ENCODE measurements at regions not wholly inside any gene's neighbourhood (a gene's known extent, or its start where the extent isn't known, plus 50 kb on each side); places are given as distances from the start of the nearest gene placed in this dataset.

- no peak overlapping the region for H4K5ac ChIP-seq (ENCODE audit: low read depth, low read length)
- no peak overlapping the region for H2BK15ac ChIP-seq (ENCODE audit: low read depth, low read length)
- H3K4ac ChIP-seq (ENCODE audit: low read depth, low read length) = no peak overlapping the region
- H2AFZ ChIP-seq (replicated peaks; ENCODE audit: low read length, poor library complexity) = no peak overlapping the region
- H3K18ac ChIP-seq (ENCODE audit: low read depth, low read length) = no peak overlapping the region
- H3K27me3 ChIP-seq (ENCODE audit: control insufficient read depth, insufficient read depth, low read length) = no peaks in the 10 kb centered on the region
- peaks cover 27% of the 10 kb centered on the region for H3K9me3 ChIP-seq (ENCODE audit: control insufficient read depth, insufficient read depth, low read length)
- DNase-seq (no peak), ATAC-seq (ENCODE audit: low read depth) (no peak)
- H3K27ac ChIP-seq (ENCODE audit: insufficient read depth, low read length) = no peak overlapping the region
- no peak overlapping the region for H3K4me3 ChIP-seq (ENCODE audit: insufficient read depth, low read depth, low read length)
- no peak overlapping the region for H2BK5ac ChIP-seq (ENCODE audit: low read depth, low read length, poor library complexity, severe bottlenecking)
- no peaks in the 10 kb centered on the region for H3K9me1 ChIP-seq (ENCODE audit: insufficient read depth, low read length)
- no peak overlapping the region for H3K23ac ChIP-seq (ENCODE audit: low read depth, low read length)
- H2BK120ac ChIP-seq (ENCODE audit: low read depth, low read length) = no peak overlapping the region
- no peak overlapping the region for H3K56ac ChIP-seq (ENCODE audit: extremely low read depth, insufficient read depth, low read length)
- TF ChIP-seq NFE2L2 (IDR thresholded peaks at IDR 0.05; ENCODE audit: low read depth, low read length) = no peak
- no peak for TF ChIP-seq MAFK (IDR thresholded peaks at IDR 0.05; ENCODE audit: low read depth, low read length)
- H2AK5ac ChIP-seq (ENCODE audit: low read depth, low read length) = no peak overlapping the region
- dilution Hi-C loops (cut with HindIII; ENCODE audit: low sequenced_read_pairs, unreplicated experiment) = no loop called here
- H3K4me2 ChIP-seq (ENCODE audit: low read depth, low read length) = no peak overlapping the region
- H2AK9ac ChIP-seq (replicated peaks; ENCODE audit: low read depth, low read length, poor library complexity) = no peak overlapping the region
- H3K9ac ChIP-seq (ENCODE audit: low read depth, low read length) = no peak overlapping the region
- H3K14ac ChIP-seq (replicated peaks; ENCODE audit: low read depth, low read length) = no peak overlapping the region
- WGBS, 2 experiments (ENCODE audit: extremely low coverage in 2 of 2, insufficient read length in 1 of 2) = 28% methylated on average over 7 of the region's 18 CpGs; no CpG with 5 or more reads in 1 of the 2 experiments
- CTCF ChIA-PET = no interaction called here
- intact Hi-C loops (cut with micrococcal nuclease) = no loop called here
- H4K8ac ChIP-seq (ENCODE audit: low read depth in 2 of 2, low read length in 2 of 2) = no peak overlapping the region
- POLR2A ChIA-PET (ENCODE audit: unreplicated experiment) = no interaction called here
- no peaks in the 10 kb centered on the region for H3K36me3 ChIP-seq (ENCODE audit: control insufficient read depth, insufficient read depth, low read length)
- no peak overlapping the region for H4K91ac ChIP-seq (ENCODE audit: insufficient read depth, low read depth, low read length)
- H3K79me1 ChIP-seq (ENCODE audit: low read depth in 1 of 2, low read length in 2 of 2) = no peaks in the 10 kb centered on the region
- H4K20me1 ChIP-seq (ENCODE audit: insufficient read depth, low read length) = no peaks in the 10 kb centered on the region
- H3K4me1 ChIP-seq (ENCODE audit: control insufficient read depth, insufficient read depth, low read length) = no peaks in the 10 kb centered on the region
- no TSS peak for BruUV-seq (replicated peaks)
- H2BK20ac ChIP-seq (ENCODE audit: low read depth, low read length) = no peak overlapping the region
- in situ Hi-C loops (cut with MboI; ENCODE audit: low sequenced_read_pairs) = no loop called here
These were observed 428.6 kb upstream of the ADARB2 start for GRCh38 chr10:2165771-2166460.
